Spleen (tissue), 11 donors: ENCODE measurements at regions not wholly inside any gene's neighbourhood (a gene's known extent, or its start where the extent isn't known, plus 50 kb on each side); places are given as distances from the start of the nearest gene placed in this dataset.
"Not testable (repeated sequence)": the region's sequence is repeated elsewhere in the genome, so short reads cannot be mapped to it uniquely, and the experiment has no call there.

Source experiments
- DNase-seq: peaks from one replicate; pipeline ENCODE4 v3.0.0-alpha.2; 2020
- H3K27ac ChIP-seq, 8 donors: fragments of 200-600 bp; sonication (generic) in 7 of 8; 1 replicate in 4 of 8; 2 replicates in 4 of 8; pipeline versions ENCODE4 v1.5.0 to v1.8.0; 2016 to 2021; ENCODE audit warnings: inconsistent platforms in 4 of 8, mild to moderate bottlenecking in 4 of 8, moderate library complexity in 1 of 8
- H3K27me3 ChIP-seq, 7 donors: fragments of 200-600 bp; sonication (generic) in 6 of 7; replicated peaks in 1 of 7; 1 replicate in 4 of 7; 2 replicates in 3 of 7; pipeline versions ENCODE4 v1.5.0 to v1.8.0; 2016 to 2021; ENCODE audit warnings: inconsistent platforms in 3 of 7, mild to moderate bottlenecking in 1 of 7
- H3K36me3 ChIP-seq, 6 donors: fragments of 200-600 bp; sonication (generic) in 5 of 6; 1 replicate in 4 of 6; 2 replicates in 2 of 6; pipeline versions ENCODE4 v1.5.0 to v1.8.0; 2016 to 2021; ENCODE audit warnings: inconsistent platforms in 2 of 6
- H3K4me1 ChIP-seq, 6 donors: fragments of 200-600 bp; sonication (generic) in 5 of 6; 1 replicate in 3 of 6; 2 replicates in 3 of 6; pipeline versions ENCODE4 v1.5.0 to v1.8.0; 2016 to 2021; ENCODE audit warnings: inconsistent platforms in 3 of 6
- H3K4me3 ChIP-seq, 8 donors: fragments of 200-600 bp; sonication (generic) in 7 of 8; 1 replicate in 4 of 8; 2 replicates in 4 of 8; pipeline versions ENCODE4 v1.5.0 to v1.8.0; 2016 to 2021; ENCODE audit warnings: inconsistent platforms in 4 of 8, mild to moderate bottlenecking in 4 of 8, moderate library complexity in 2 of 8
- H3K9me3 ChIP-seq, 8 donors: fragments of 200-600 bp; sonication (generic) in 7 of 8; 1 replicate in 4 of 8; 2 replicates in 4 of 8; pipeline versions ENCODE4 v1.5.0 to v1.8.0; 2016 to 2021; ENCODE audit warnings: inconsistent platforms in 4 of 8
- CTCF ChIP-seq, 11 experiments: fragments of 200-600 bp in 7 of 11; fragments of 450-650 bp in 4 of 11; sonication (generic) in 4 of 11; IDR thresholded peaks in 8 of 11; conservative IDR thresholded peaks in 3 of 11; 1 replicate in 7 of 11; 2 replicates in 4 of 11; pipeline versions ENCODE4 v1.4.0 to v1.8.0; 2016 to 2021; ENCODE audit warnings: antibody characterized with exemption in 11 of 11, inconsistent platforms in 4 of 11, mild to moderate bottlenecking in 1 of 11
- POLR2A ChIP-seq, 3 donors: fragments of 450-650 bp; IDR thresholded peaks; one replicate each; pipeline ENCODE4 v1.5.1; 2017; ENCODE audit warnings: antibody characterized with exemption in 3 of 3, mild to moderate bottlenecking in 1 of 3
- POLR2AphosphoS5 ChIP-seq, 3 donors: sonication (generic); formaldehyde crosslinking; IDR thresholded peaks; one replicate each; pipeline ENCODE4 v1.5.1; 2017; ENCODE audit warnings: antibody characterized with exemption in 3 of 3
- WGBS, 5 donors: extraction: QIAGEN DNeasy Blood & Tissue Kit in 3 of 5; methylation state at CpG; one replicate each; pipeline versions ENCODE4 v1.1.5 to v1.1.7; 2013 to 2018; 5-methylcytosine and 5-hydroxymethylcytosine counted together
- intact Hi-C: fragments of 100-400 bp; cut with DNase I; formaldehyde crosslinking; loops from one replicate; pipeline ENCODE4 v1.15.0; 2023; ENCODE audit warnings: low total_unique reads
- donor health status: healthy with polysubstance abuse.
- donor health status: DM: no; HTN: no; CAD: no; lungs with moderate emphysema.
- donor health status: DM: no; HTN: no; CAD: no.
- donor health status: Bipolar disorder and iron deficiency.
- donor health status: healthy.
- donor health status: DM: no; HTN: no; CAD: no.
- donor health status: DM: yes; HTN: yes; CAD: no.

GRCh38 chr15:47908950-47909670, 191.8 kb downstream of the SEMA6D start:
- Histone ChIP-seq H3K27me3 (no peaks in the 10 kb centered on the region), H3K36me3 (no peaks in the 10 kb centered on the region), H3K27ac (no peak overlapping the region), H3K4me3 (no peak overlapping the region), H3K9me3 (peaks cover 0 to 13% (median 10%) of the 10 kb centered on the region in 8 donors), H3K4me1 (no peaks in the 10 kb centered on the region)
- no peak for TF ChIP-seq POLR2A (IDR thresholded peaks at IDR 0.05)
- TF ChIP-seq POLR2AphosphoS5 (IDR thresholded peaks at IDR 0.05) = no peak
- TF ChIP-seq CTCF (IDR thresholded peaks at IDR 0.05 in 8 of 11, conservative IDR thresholded peaks at IDR 0.05 in 3 of 11) = no peak
- intact Hi-C loops = no loop called here
- 86 to 92% (median 87%) methylated on average over 4 of the region's 4 CpGs for WGBS, 5 donors
- no peak for DNase-seq

GRCh38 chr15:47912910-47913309, 195.6 kb downstream of the SEMA6D start:
- H3K36me3 ChIP-seq = not testable (repeated sequence)

DNA sequence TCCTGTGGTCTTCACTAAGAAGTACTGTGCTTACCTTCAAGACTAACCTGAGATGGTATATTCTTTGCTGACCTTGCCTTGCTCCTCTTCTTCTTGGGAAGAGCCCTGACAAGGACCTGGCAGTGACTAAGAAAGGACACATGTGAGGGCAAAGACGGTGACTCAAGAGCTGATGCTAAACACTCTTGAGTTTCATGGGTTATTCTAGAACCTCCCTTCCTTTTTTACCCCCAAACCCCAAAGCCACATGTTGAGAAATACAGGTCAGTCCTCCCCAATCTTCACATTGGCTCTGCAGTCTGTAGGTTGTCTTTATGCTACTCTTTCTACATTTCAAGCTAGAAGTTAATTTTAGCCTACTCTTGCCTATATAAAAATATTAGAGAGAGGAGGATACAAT, 200.6 kb downstream of the SEMA6D start:
- 38 to 63% (median 59%) methylated on average over 1 of the region's 1 CpG for WGBS, 5 donors
- intact Hi-C loops = no loop called here
- no peak overlapping the region for H3K27ac ChIP-seq

More at GRCh38 chr15:47912910-47913309, 195.6 kb downstream of the SEMA6D start:
- H3K4me1 ChIP-seq, DNase-seq, H3K27ac ChIP-seq, H3K4me3 ChIP-seq, H3K9me3 ChIP-seq, H3K27me3 ChIP-seq, intact Hi-C loops: not testable (repeated sequence)
- 79 to 94% (median 92%) methylated on average over 6 of the region's 6 CpGs for WGBS, 5 donors

DNA sequence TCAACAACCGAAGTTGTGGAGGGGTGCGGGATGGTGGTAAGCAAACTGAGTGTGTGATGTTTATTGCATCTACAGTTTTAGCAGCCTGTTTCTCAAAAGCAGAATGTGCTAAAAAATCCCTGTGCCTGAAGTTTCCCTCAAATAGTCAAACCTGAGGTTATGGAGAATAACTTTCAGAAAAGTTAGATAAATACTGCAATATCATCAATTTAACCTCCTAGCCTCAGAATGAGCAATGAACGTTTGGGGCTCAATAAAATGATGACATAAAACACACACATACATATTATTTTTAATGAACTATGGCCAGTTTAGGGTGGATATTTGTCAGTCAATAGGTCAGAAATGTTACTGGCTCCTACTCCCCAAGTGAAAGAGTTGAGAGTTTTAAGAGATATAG, 201.6 kb downstream of the SEMA6D start:
- H3K27me3 ChIP-seq = no peaks in the 10 kb centered on the region
- no peak overlapping the region for H3K4me3 ChIP-seq
- no peak for DNase-seq
- no peaks in the 10 kb centered on the region for H3K36me3 ChIP-seq
- WGBS, 5 donors = 86 to 93% (median 92%) methylated on average over 3 of the region's 3 CpGs
- intact Hi-C loops = no loop called here
- H3K4me1 ChIP-seq = no peaks in the 10 kb centered on the region
- no peak overlapping the region for H3K27ac ChIP-seq
- H3K9me3 ChIP-seq = no peaks in the 10 kb centered on the region
- TF ChIP-seq POLR2AphosphoS5 (IDR thresholded peaks at IDR 0.05) (no peak), CTCF (IDR thresholded peaks at IDR 0.05 in 8 of 11, conservative IDR thresholded peaks at IDR 0.05 in 3 of 11) (no peak), POLR2A (IDR thresholded peaks at IDR 0.05) (no peak)

More for the DNA sequence above, 200.6 kb downstream of the SEMA6D start:
- DNase-seq = no peak
- Histone ChIP-seq H3K27me3 (no peaks in the 10 kb centered on the region), H3K36me3 (no peaks in the 10 kb centered on the region), H3K4me3 (no peak overlapping the region), H3K9me3 (no peaks in the 10 kb centered on the region), H3K4me1 (no peaks in the 10 kb centered on the region)
- TF ChIP-seq POLR2AphosphoS5 (IDR thresholded peaks at IDR 0.05) (no peak), CTCF (IDR thresholded peaks at IDR 0.05 in 8 of 11, conservative IDR thresholded peaks at IDR 0.05 in 3 of 11) (no peak), POLR2A (IDR thresholded peaks at IDR 0.05) (no peak)
